Ovary (tissue), 3 donors: ENCODE measurements at regions not wholly inside any gene's neighbourhood (a gene's known extent, or its start where the extent isn't known, plus 50 kb on each side); places are given as distances from the start of the nearest gene placed in this dataset.

Experiments
- CTCF ChIP-seq, 3 donors: fragments of 450-650 bp in 2 of 3; fragments of 200-600 bp in 1 of 3; IDR thresholded peaks; one replicate each; pipeline versions ENCODE4 v1.5.1 to v1.8.0; 2016 to 2022; ENCODE audit warnings: antibody characterized with exemption in 3 of 3, mild to moderate bottlenecking in 1 of 3
- EP300 ChIP-seq: sonication (generic); formaldehyde crosslinking; IDR thresholded peaks from one replicate; pipeline ENCODE4 v1.6.1; 2017; ENCODE audit warnings: antibody characterized with exemption
- POLR2A ChIP-seq: fragments of 450-650 bp; IDR thresholded peaks from one replicate; pipeline ENCODE4 v1.6.1; 2017; ENCODE audit warnings: antibody characterized with exemption, mild to moderate bottlenecking, moderate library complexity
- donor health status: DM: no; HTN: no; CAD: no.

- TF ChIP-seq EP300, result no peak
- no peak for TF ChIP-seq CTCF (IDR thresholded peaks at IDR 0.05)
- TF ChIP-seq POLR2A, result no peak
Measured at GRCh38 chr4:165621983-165622382, 243.2 kb downstream of the CPE start.
